ENCODE measurements at regions not wholly inside any gene's neighbourhood (a gene's known extent, or its start where the extent isn't known, plus 50 kb on each side); places are given as distances from the start of the nearest gene placed in this dataset.

GRCh38 chr16:49057936-49058335 lies 223.7 kb downstream of the CBLN1 start:
- no peak overlapping the region for H3K27ac ChIP-seq (ENCODE audit: low read depth in 2 of 2, low read length in 1 of 2)
- ChIA-PET POLR2A (no interaction called here), CTCF (no interaction called here)
- H3K9ac ChIP-seq: no peak overlapping the region
- no peak for DNase-seq
- no peaks in the 10 kb centered on the region for H3F3A ChIP-seq (replicated peaks; ENCODE audit: insufficient read depth)
- H3K4me1 ChIP-seq (ENCODE audit: control insufficient read depth in 1 of 2, insufficient read depth in 2 of 2, low read depth in 1 of 2, low read length in 1 of 2): no peaks in the 10 kb centered on the region; a peak in 1 of 4 replicates
- no peaks in the 10 kb centered on the region for H4K20me1 ChIP-seq (ENCODE audit: insufficient read depth)
- no peak for TF ChIP-seq RCOR1 (IDR thresholded peaks at IDR 0.05; ENCODE audit: low read length)
- no peak for TF ChIP-seq ELF1 (IDR thresholded peaks at IDR 0.05)
- no peak for TF ChIP-seq MEF2A (IDR thresholded peaks at IDR 0.05; ENCODE audit: borderline replicate concordance, low read depth)
- no peak for TF ChIP-seq NFIC (IDR thresholded peaks at IDR 0.05; ENCODE audit: borderline replicate concordance)
- TF ChIP-seq USF2 (IDR thresholded peaks at IDR 0.05; ENCODE audit: borderline replicate concordance, low read depth, low read length): no peak
- no peak for TF ChIP-seq PBX3 (IDR thresholded peaks at IDR 0.05)
- no peak for TF ChIP-seq MAX (IDR thresholded peaks at IDR 0.05; ENCODE audit: low read depth)
- TF ChIP-seq EZH2phosphoT487 (IDR thresholded peaks at IDR 0.05; ENCODE audit: borderline replicate concordance, low read depth): no peak
- TF ChIP-seq EP300 (IDR thresholded peaks at IDR 0.05; ENCODE audit: borderline replicate concordance in 1 of 2, low read depth in 1 of 2, low read length in 1 of 2): no peak
- no peak for TF ChIP-seq REST (IDR thresholded peaks at IDR 0.05; ENCODE audit: low read depth, low read length)
- no peak for TF ChIP-seq POLR2AphosphoS5 (IDR thresholded peaks at IDR 0.05; ENCODE audit: low read depth, low read length)
- 3% methylated on average over 4 of the region's 4 CpGs for WGBS (ENCODE audit: low lambda C conversion rate)
- H3K79me2 ChIP-seq (ENCODE audit: insufficient read depth): no peaks in the 10 kb centered on the region
- H3K36me3 ChIP-seq (replicated peaks in 1 of 2; ENCODE audit: control insufficient read depth in 1 of 2, insufficient read depth in 2 of 2, low read length in 1 of 2): no peaks in the 10 kb centered on the region
- H3K9me3 ChIP-seq: no peaks in the 10 kb centered on the region
- no peaks in the 10 kb centered on the region for H3K9me2 ChIP-seq
- H3K4me3 ChIP-seq (ENCODE audit: low read depth in 2 of 2, low read length in 1 of 2): no peak overlapping the region
- H2AFZ ChIP-seq (ENCODE audit: low read depth): no peak overlapping the region
- H3K27me3 ChIP-seq (ENCODE audit: insufficient read depth): no peaks in the 10 kb centered on the region; the same call in 1 of the 2 replicates
- no peak overlapping the region for H3K4me2 ChIP-seq

- ChIA-PET CTCF (no interaction called here), POLR2A (no interaction called here)
- Histone ChIP-seq H2AFZ (ENCODE audit: low read depth) (no peak overlapping the region), H3K79me2 (ENCODE audit: insufficient read depth) (no peaks in the 10 kb centered on the region), H3K4me2 (no peak overlapping the region), H3K4me1 (ENCODE audit: control insufficient read depth in 1 of 2, insufficient read depth in 2 of 2, low read depth in 1 of 2, low read length in 1 of 2) (no peaks in the 10 kb centered on the region; a peak in 1 of 4 replicates), H3K27me3 (ENCODE audit: insufficient read depth) (no peaks in the 10 kb centered on the region; the same call in 1 of the 2 replicates), H3K9me3 (no peaks in the 10 kb centered on the region), H3K4me3 (ENCODE audit: low read depth in 2 of 2, low read length in 1 of 2) (no peak overlapping the region), H3K36me3 (replicated peaks in 1 of 2; ENCODE audit: control insufficient read depth in 1 of 2, insufficient read depth in 2 of 2, low read length in 1 of 2) (no peaks in the 10 kb centered on the region), H4K20me1 (ENCODE audit: insufficient read depth) (no peaks in the 10 kb centered on the region), H3K9ac (no peak overlapping the region), H3K9me2 (no peaks in the 10 kb centered on the region), H3F3A (replicated peaks; ENCODE audit: insufficient read depth) (no peaks in the 10 kb centered on the region), H3K27ac (ENCODE audit: low read depth in 2 of 2, low read length in 1 of 2) (no peak overlapping the region)
- no peak for DNase-seq
- no peak for TF ChIP-seq NRF1 (IDR thresholded peaks at IDR 0.05; ENCODE audit: low read depth, low read length)
- TF ChIP-seq PBX3 (IDR thresholded peaks at IDR 0.05): no peak
- TF ChIP-seq ELF1 (IDR thresholded peaks at IDR 0.05): no peak
- no peak for TF ChIP-seq SIN3A (IDR thresholded peaks at IDR 0.05; ENCODE audit: borderline replicate concordance, low read depth, low read length)
- no peak for TF ChIP-seq SMC3 (IDR thresholded peaks at IDR 0.05; ENCODE audit: low read depth, low read length)
- TF ChIP-seq TEAD4 (IDR thresholded peaks at IDR 0.05; ENCODE audit: borderline replicate concordance, insufficient read depth): no peak
- TF ChIP-seq MAX (IDR thresholded peaks at IDR 0.05; ENCODE audit: low read depth): no peak
- no peak for TF ChIP-seq RFX5 (IDR thresholded peaks at IDR 0.05; ENCODE audit: low read length)
- TF ChIP-seq EZH2phosphoT487 (IDR thresholded peaks at IDR 0.05; ENCODE audit: borderline replicate concordance, low read depth): no peak
- TF ChIP-seq JUND (IDR thresholded peaks at IDR 0.05): no peak
- TF ChIP-seq POLR2AphosphoS5 (IDR thresholded peaks at IDR 0.05; ENCODE audit: low read depth, low read length): no peak
- TF ChIP-seq USF1 (IDR thresholded peaks at IDR 0.05; ENCODE audit: borderline replicate concordance, low read depth): no peak
- 34% methylated on average over 2 of the region's 2 CpGs for WGBS (ENCODE audit: low lambda C conversion rate)
Observed at GRCh38 chr16:49057391-49057790, 224.2 kb downstream of the CBLN1 start.
